ENCODE measurements at regions not wholly inside any gene's neighbourhood (a gene's known extent, or its start where the extent isn't known, plus 50 kb on each side); places are given as distances from the start of the nearest gene placed in this dataset.

GRCh38 chr20:50292591-50293283, 102.1 kb downstream of the CEBPB start:
- no peaks in the 10 kb centered on the region for H3K79me2 ChIP-seq (ENCODE audit: insufficient read depth, low read length)
- no peak overlapping the region for H3K27ac ChIP-seq (ENCODE audit: low read length)
- peaks cover 12% of the 10 kb centered on the region for H3K4me1 ChIP-seq (ENCODE audit: insufficient read depth, low read length)
- no peak for ATAC-seq (ENCODE audit: insufficient read depth, low read depth)
- no peaks in the 10 kb centered on the region for H3K27me3 ChIP-seq (ENCODE audit: insufficient read depth, low read length, poor library complexity)
- H3K36me3 ChIP-seq (ENCODE audit: insufficient read depth, low read length), result no peaks in the 10 kb centered on the region
- no peak overlapping the region for H3K4me3 ChIP-seq (ENCODE audit: low read depth in 1 of 2, low read length in 2 of 2)
- DNase-seq, result no peak
- H4K20me1 ChIP-seq (ENCODE audit: insufficient read depth, low read length), result no peaks in the 10 kb centered on the region
- H3K4me2 ChIP-seq (ENCODE audit: insufficient read depth, low read length), result no peak overlapping the region
- no peak for TF ChIP-seq EZH2 (IDR thresholded peaks at IDR 0.05; ENCODE audit: borderline replicate concordance, low read depth, low read length, severe bottlenecking)
- TF ChIP-seq, protein P1, sequence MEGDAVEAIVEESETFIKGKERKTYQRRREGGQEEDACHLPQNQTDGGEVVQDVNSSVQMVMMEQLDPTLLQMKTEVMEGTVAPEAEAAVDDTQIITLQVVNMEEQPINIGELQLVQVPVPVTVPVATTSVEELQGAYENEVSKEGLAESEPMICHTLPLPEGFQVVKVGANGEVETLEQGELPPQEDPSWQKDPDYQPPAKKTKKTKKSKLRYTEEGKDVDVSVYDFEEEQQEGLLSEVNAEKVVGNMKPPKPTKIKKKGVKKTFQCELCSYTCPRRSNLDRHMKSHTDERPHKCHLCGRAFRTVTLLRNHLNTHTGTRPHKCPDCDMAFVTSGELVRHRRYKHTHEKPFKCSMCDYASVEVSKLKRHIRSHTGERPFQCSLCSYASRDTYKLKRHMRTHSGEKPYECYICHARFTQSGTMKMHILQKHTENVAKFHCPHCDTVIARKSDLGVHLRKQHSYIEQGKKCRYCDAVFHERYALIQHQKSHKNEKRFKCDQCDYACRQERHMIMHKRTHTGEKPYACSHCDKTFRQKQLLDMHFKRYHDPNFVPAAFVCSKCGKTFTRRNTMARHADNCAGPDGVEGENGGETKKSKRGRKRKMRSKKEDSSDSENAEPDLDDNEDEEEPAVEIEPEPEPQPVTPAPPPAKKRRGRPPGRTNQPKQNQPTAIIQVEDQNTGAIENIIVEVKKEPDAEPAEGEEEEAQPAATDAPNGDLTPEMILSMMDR (IDR thresholded peaks at IDR 0.05; ENCODE audit: borderline replicate concordance, extremely low read depth, low read length, poor library complexity, severe bottlenecking), result no peak
- no peak overlapping the region for H3K9ac ChIP-seq (ENCODE audit: low read depth, low read length)
- no peak overlapping the region for H2AFZ ChIP-seq (ENCODE audit: low read depth, low read length)
- no peaks in the 10 kb centered on the region for H3K9me3 ChIP-seq (ENCODE audit: insufficient read depth, low read length, severe bottlenecking)

GRCh38 chr20:50293284-50294139, 102.9 kb downstream of the CEBPB start:
- Histone ChIP-seq H3K4me1 (ENCODE audit: insufficient read depth, low read length) (peaks cover 17% of the 10 kb centered on the region), H3K4me3 (ENCODE audit: low read depth in 1 of 2, low read length in 2 of 2) (no peak overlapping the region), H3K79me2 (ENCODE audit: insufficient read depth, low read length) (no peaks in the 10 kb centered on the region), H3K27me3 (ENCODE audit: insufficient read depth, low read length, poor library complexity) (no peaks in the 10 kb centered on the region), H3K36me3 (ENCODE audit: insufficient read depth, low read length) (no peaks in the 10 kb centered on the region), H3K9ac (ENCODE audit: low read depth, low read length) (no peak overlapping the region), H4K20me1 (ENCODE audit: insufficient read depth, low read length) (no peaks in the 10 kb centered on the region), H3K27ac (ENCODE audit: low read length) (no peak overlapping the region), H3K9me3 (ENCODE audit: insufficient read depth, low read length, severe bottlenecking) (no peaks in the 10 kb centered on the region), H3K4me2 (ENCODE audit: insufficient read depth, low read length) (no peak overlapping the region), H2AFZ (ENCODE audit: low read depth, low read length) (no peak overlapping the region)
- DNase-seq (no peak), ATAC-seq (ENCODE audit: insufficient read depth, low read depth) (no peak)
- TF ChIP-seq, protein P1 (IDR thresholded peaks at IDR 0.05; ENCODE audit: borderline replicate concordance, extremely low read depth, low read length, poor library complexity, severe bottlenecking), result no peak
- TF ChIP-seq EZH2 (IDR thresholded peaks at IDR 0.05; ENCODE audit: borderline replicate concordance, low read depth, low read length, severe bottlenecking), result no peak

DNA sequence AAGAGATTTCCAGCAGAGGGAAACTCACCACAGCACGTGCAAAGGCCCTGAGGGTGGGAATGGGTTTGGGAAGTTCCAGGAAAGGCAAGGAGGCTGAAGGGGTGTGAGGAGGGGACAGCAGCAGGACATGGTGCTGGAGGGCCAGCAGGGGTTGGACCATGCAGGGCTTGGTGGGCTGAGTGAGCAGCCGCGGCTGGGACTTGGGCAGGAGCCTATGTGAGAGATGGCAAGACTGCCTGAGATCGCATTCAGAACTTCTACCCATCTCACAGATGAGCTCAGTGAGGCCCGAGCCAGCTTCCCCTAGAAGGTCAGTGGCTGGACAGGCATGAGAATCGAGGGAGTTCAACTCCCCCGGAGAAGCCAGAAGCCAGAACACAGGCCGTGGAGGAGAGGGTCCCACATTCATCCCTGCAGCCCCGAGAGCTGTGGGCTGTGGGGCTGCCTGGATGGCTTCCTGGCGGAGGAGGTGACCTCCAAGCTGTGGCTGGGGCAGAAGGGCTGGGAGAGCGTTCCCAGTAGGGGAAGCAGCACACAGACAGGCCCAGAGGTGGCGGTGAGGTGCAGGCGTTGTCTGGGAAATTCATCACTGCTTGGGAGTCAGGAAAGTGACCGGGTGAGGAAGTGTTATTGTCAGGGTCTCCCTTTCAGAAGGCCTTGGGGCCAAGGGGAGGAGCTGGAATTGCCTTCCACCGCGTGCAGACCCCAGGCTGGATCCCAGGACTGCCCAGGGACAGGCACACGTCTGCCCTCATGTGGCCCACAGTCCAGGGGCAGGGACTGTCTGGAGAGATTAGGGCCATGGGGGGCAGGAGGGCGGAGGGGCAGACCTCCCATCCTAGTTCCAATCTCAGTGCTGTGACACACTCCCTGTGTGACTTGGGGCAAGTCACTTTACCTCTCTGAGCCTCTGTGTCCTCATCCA, 103.8 kb downstream of the CEBPB start:
- H3K9me3 ChIP-seq (ENCODE audit: insufficient read depth, low read length, severe bottlenecking), result no peaks in the 10 kb centered on the region
- H3K27ac ChIP-seq (ENCODE audit: low read length), result no peak overlapping the region
- TF ChIP-seq, protein P1 (IDR thresholded peaks at IDR 0.05; ENCODE audit: borderline replicate concordance, extremely low read depth, low read length, poor library complexity, severe bottlenecking), result no peak
- TF ChIP-seq EZH2 (IDR thresholded peaks at IDR 0.05; ENCODE audit: borderline replicate concordance, low read depth, low read length, severe bottlenecking), result no peak
- no peaks in the 10 kb centered on the region for H4K20me1 ChIP-seq (ENCODE audit: insufficient read depth, low read length)
- DNase-seq (no peak), ATAC-seq (ENCODE audit: insufficient read depth, low read depth) (no peak)
- no peak overlapping the region for H3K9ac ChIP-seq (ENCODE audit: low read depth, low read length)
- H2AFZ ChIP-seq (ENCODE audit: low read depth, low read length), result no peak overlapping the region
- no peak overlapping the region for H3K4me2 ChIP-seq (ENCODE audit: insufficient read depth, low read length)
- no peak overlapping the region for H3K4me3 ChIP-seq (ENCODE audit: low read depth in 1 of 2, low read length in 2 of 2)
- peaks cover 17% of the 10 kb centered on the region for H3K4me1 ChIP-seq (ENCODE audit: insufficient read depth, low read length)
- no peaks in the 10 kb centered on the region for H3K36me3 ChIP-seq (ENCODE audit: insufficient read depth, low read length)
- no peaks in the 10 kb centered on the region for H3K79me2 ChIP-seq (ENCODE audit: insufficient read depth, low read length)
- H3K27me3 ChIP-seq (ENCODE audit: insufficient read depth, low read length, poor library complexity), result no peaks in the 10 kb centered on the region

Measured in DND-41 (cell line).